ES-I3 (cell line): ENCODE measurements at regions not wholly inside any gene's neighbourhood (a gene's known extent, or its start where the extent isn't known, plus 50 kb on each side); places are given as distances from the start of the nearest gene placed in this dataset.

ENCODE experiments used
- H3K36me3 ChIP-seq: 2 replicates; pipeline ENCODE4 v1.6.1; 2013; ENCODE audit warnings: mild to moderate bottlenecking, low read length, control low read depth, moderate library complexity; ENCODE audit not compliant: insufficient read depth
- H3K4me1 ChIP-seq: 2 replicates; pipeline ENCODE4 v1.6.1; 2013; ENCODE audit warnings: mild to moderate bottlenecking, control low read depth, low read length; ENCODE audit not compliant: insufficient read depth
- H3K9ac ChIP-seq: 2 replicates; pipeline ENCODE4 v1.6.1; 2013; ENCODE audit warnings: low read depth, mild to moderate bottlenecking, low read length, moderate library complexity
- H3K9me3 ChIP-seq: 2 replicates; pipeline ENCODE4 v1.6.1; 2013; ENCODE audit warnings: mild to moderate bottlenecking, low read length, moderate library complexity; ENCODE audit not compliant: control insufficient read depth, insufficient read depth

GRCh38 chr5:125634216-125634835 lies 788.9 kb upstream of the GRAMD2B start:
- Histone ChIP-seq H3K4me1 (no peaks in the 10 kb centered on the region), H3K9me3 (no peaks in the 10 kb centered on the region), H3K9ac (no peak overlapping the region), H3K36me3 (no peaks in the 10 kb centered on the region)

GRCh38 chr5:125639858-125640257 lies 783.4 kb upstream of the GRAMD2B start:
- Histone ChIP-seq H3K36me3 (no peaks in the 10 kb centered on the region), H3K9me3 (peaks cover 2% of the 10 kb centered on the region; the same call in 1 of the 2 replicates), H3K4me1 (no peaks in the 10 kb centered on the region), H3K9ac (no peak overlapping the region)

GRCh38 chr5:125652761-125653160 lies 770.4 kb upstream of the GRAMD2B start:
- Histone ChIP-seq H3K9ac (no peak overlapping the region), H3K4me1 (no peaks in the 10 kb centered on the region)

GRCh38 chr5:125654392-125654791 lies 768.8 kb upstream of the GRAMD2B start:
- Histone ChIP-seq H3K9me3 (no peaks in the 10 kb centered on the region; the same call in 1 of the 2 replicates), H3K9ac (no peak overlapping the region), H3K36me3 (no peaks in the 10 kb centered on the region), H3K4me1 (no peaks in the 10 kb centered on the region)

More at GRCh38 chr5:125652761-125653160, 770.4 kb upstream of the GRAMD2B start:
- Histone ChIP-seq H3K36me3 (no peaks in the 10 kb centered on the region), H3K9me3 (no peaks in the 10 kb centered on the region; the same call in 1 of the 2 replicates)

- H3K36me3 ChIP-seq: no peaks in the 10 kb centered on the region
- H3K9ac ChIP-seq: no peak overlapping the region
- H3K9me3 ChIP-seq: no peaks in the 10 kb centered on the region
- peaks cover 7% of the 10 kb centered on the region for H3K4me1 ChIP-seq
Observed at GRCh38 chr5:125655156-125655555, 768.1 kb upstream of the GRAMD2B start.

GRCh38 chr5:125657936-125658335 lies 765.3 kb upstream of the GRAMD2B start:
- Histone ChIP-seq H3K36me3 (no peaks in the 10 kb centered on the region), H3K9ac (no peak overlapping the region), H3K4me1 (peaks cover 16% of the 10 kb centered on the region), H3K9me3 (no peaks in the 10 kb centered on the region)

GRCh38 chr5:125659316-125660023 lies 763.7 kb upstream of the GRAMD2B start:
- no peak overlapping the region for H3K9ac ChIP-seq
- no peaks in the 10 kb centered on the region for H3K36me3 ChIP-seq
- H3K9me3 ChIP-seq: no peaks in the 10 kb centered on the region
- H3K4me1 ChIP-seq: peaks cover 16% of the 10 kb centered on the region

- H3K4me1 ChIP-seq: peaks cover 16% of the 10 kb centered on the region
- H3K9ac ChIP-seq: no peak overlapping the region
- no peaks in the 10 kb centered on the region for H3K9me3 ChIP-seq
- H3K36me3 ChIP-seq: no peaks in the 10 kb centered on the region
Observed at GRCh38 chr5:125660231-125660895, 762.8 kb upstream of the GRAMD2B start.

- Histone ChIP-seq H3K4me1 (peaks cover 16% of the 10 kb centered on the region), H3K9me3 (no peaks in the 10 kb centered on the region), H3K36me3 (no peaks in the 10 kb centered on the region), H3K9ac (no peak overlapping the region)
Observed at GRCh38 chr5:125661584-125661983, 761.6 kb upstream of the GRAMD2B start.

GRCh38 chr5:125668884-125669283 lies 754.3 kb upstream of the GRAMD2B start:
- Histone ChIP-seq H3K36me3 (no peaks in the 10 kb centered on the region), H3K9ac (no peak overlapping the region), H3K4me1 (peaks cover 9% of the 10 kb centered on the region), H3K9me3 (peaks cover 20% of the 10 kb centered on the region)

- Histone ChIP-seq H3K36me3 (no peaks in the 10 kb centered on the region), H3K9ac (no peak overlapping the region), H3K4me1 (peaks cover 8% of the 10 kb centered on the region), H3K9me3 (peaks cover 17% of the 10 kb centered on the region)
Observed at GRCh38 chr5:125673359-125673950, 749.8 kb upstream of the GRAMD2B start.

GRCh38 chr5:125679522-125679921 lies 743.7 kb upstream of the GRAMD2B start:
- Histone ChIP-seq H3K36me3 (no peaks in the 10 kb centered on the region), H3K9me3 (no peaks in the 10 kb centered on the region), H3K4me1 (no peaks in the 10 kb centered on the region), H3K9ac (no peak overlapping the region)

- no peaks in the 10 kb centered on the region for H3K4me1 ChIP-seq
- no peak overlapping the region for H3K9ac ChIP-seq
- no peaks in the 10 kb centered on the region for H3K36me3 ChIP-seq
- H3K9me3 ChIP-seq: no peaks in the 10 kb centered on the region; the same call in 1 of the 2 replicates
Observed at GRCh38 chr5:125683669-125684068, 739.5 kb upstream of the GRAMD2B start.

- no peak overlapping the region for H3K9ac ChIP-seq
Observed at GRCh38 chr5:125685771-125686170, 737.4 kb upstream of the GRAMD2B start.

More at GRCh38 chr5:125685771-125686170, 737.4 kb upstream of the GRAMD2B start:
- no peaks in the 10 kb centered on the region for H3K4me1 ChIP-seq
- no peaks in the 10 kb centered on the region for H3K36me3 ChIP-seq
- H3K9me3 ChIP-seq: no peaks in the 10 kb centered on the region; the same call in 1 of the 2 replicates
